ENCODE measurements at regions not wholly inside any gene's neighbourhood (a gene's known extent, or its start where the extent isn't known, plus 50 kb on each side); places are given as distances from the start of the nearest gene placed in this dataset.

GRCh38 chr10:108336836-108337235, 1172.3 kb upstream of the SORCS1 start:
- Histone ChIP-seq H3K4me2 (ENCODE audit: low read length) (no peak overlapping the region), H3K9me2 (ENCODE audit: insufficient read depth, low read length) (no peaks in the 10 kb centered on the region), H3K4me1 (ENCODE audit: insufficient read depth, low read length, poor library complexity, severe bottlenecking) (no peaks in the 10 kb centered on the region), H3K4me3 (ENCODE audit: low read depth, low read length, poor library complexity, severe bottlenecking) (no peak overlapping the region), H3K27ac (ENCODE audit: low read depth, low read length, poor library complexity, severe bottlenecking) (no peak overlapping the region), H4K20me1 (ENCODE audit: insufficient read depth, low read length) (no peaks in the 10 kb centered on the region), H3K79me2 (ENCODE audit: insufficient read depth, low read depth, low read length) (no peaks in the 10 kb centered on the region), H3K36me3 (ENCODE audit: insufficient read depth, low read length) (no peaks in the 10 kb centered on the region), H3K9me3 (ENCODE audit: low read length) (no peaks in the 10 kb centered on the region), H2AFZ (ENCODE audit: low read length) (no peak overlapping the region)
- no TSS peak for BruUV-seq (replicated peaks)
- POLR2A ChIA-PET, result no interaction called here
- intact Hi-C loops (cut with micrococcal nuclease; ENCODE audit: unreplicated experiment), result no loop called here
- DNase-seq (ENCODE audit: low spot score), result no peak
- TF ChIP-seq, protein P1, sequence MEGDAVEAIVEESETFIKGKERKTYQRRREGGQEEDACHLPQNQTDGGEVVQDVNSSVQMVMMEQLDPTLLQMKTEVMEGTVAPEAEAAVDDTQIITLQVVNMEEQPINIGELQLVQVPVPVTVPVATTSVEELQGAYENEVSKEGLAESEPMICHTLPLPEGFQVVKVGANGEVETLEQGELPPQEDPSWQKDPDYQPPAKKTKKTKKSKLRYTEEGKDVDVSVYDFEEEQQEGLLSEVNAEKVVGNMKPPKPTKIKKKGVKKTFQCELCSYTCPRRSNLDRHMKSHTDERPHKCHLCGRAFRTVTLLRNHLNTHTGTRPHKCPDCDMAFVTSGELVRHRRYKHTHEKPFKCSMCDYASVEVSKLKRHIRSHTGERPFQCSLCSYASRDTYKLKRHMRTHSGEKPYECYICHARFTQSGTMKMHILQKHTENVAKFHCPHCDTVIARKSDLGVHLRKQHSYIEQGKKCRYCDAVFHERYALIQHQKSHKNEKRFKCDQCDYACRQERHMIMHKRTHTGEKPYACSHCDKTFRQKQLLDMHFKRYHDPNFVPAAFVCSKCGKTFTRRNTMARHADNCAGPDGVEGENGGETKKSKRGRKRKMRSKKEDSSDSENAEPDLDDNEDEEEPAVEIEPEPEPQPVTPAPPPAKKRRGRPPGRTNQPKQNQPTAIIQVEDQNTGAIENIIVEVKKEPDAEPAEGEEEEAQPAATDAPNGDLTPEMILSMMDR (conservative IDR thresholded peaks at IDR 0.05; ENCODE audit: low read length), result no peak
- TF ChIP-seq EZH2phosphoT487 (IDR thresholded peaks at IDR 0.05; ENCODE audit: borderline replicate concordance, low read depth, low read length), result no peak
- CTCF ChIA-PET (ENCODE audit: unreplicated experiment), result no interaction called here

GRCh38 chr10:108327706-108328105, 1163.2 kb upstream of the SORCS1 start:
- no peak overlapping the region for H3K4me2 ChIP-seq (ENCODE audit: low read length)
- H3K36me3 ChIP-seq (ENCODE audit: insufficient read depth, low read length), result no peaks in the 10 kb centered on the region
- POLR2A ChIA-PET, result no interaction called here
- no peaks in the 10 kb centered on the region for H4K20me1 ChIP-seq (ENCODE audit: insufficient read depth, low read length)
- intact Hi-C loops (cut with micrococcal nuclease; ENCODE audit: unreplicated experiment), result no loop called here
- H3K9me2 ChIP-seq (ENCODE audit: insufficient read depth, low read length), result no peaks in the 10 kb centered on the region
- no TSS peak for BruUV-seq (replicated peaks)
- no peak overlapping the region for H2AFZ ChIP-seq (ENCODE audit: low read length)
- CTCF ChIA-PET (ENCODE audit: unreplicated experiment), result no interaction called here
- no peaks in the 10 kb centered on the region for H3K9me3 ChIP-seq (ENCODE audit: low read length)
- DNase-seq (ENCODE audit: low spot score), result no peak
- no peak overlapping the region for H3K4me3 ChIP-seq (ENCODE audit: low read depth, low read length, poor library complexity, severe bottlenecking)
- H3K27ac ChIP-seq (ENCODE audit: low read depth, low read length, poor library complexity, severe bottlenecking), result no peak overlapping the region
- no peaks in the 10 kb centered on the region for H3K4me1 ChIP-seq (ENCODE audit: insufficient read depth, low read length, poor library complexity, severe bottlenecking)
- H3K79me2 ChIP-seq (ENCODE audit: insufficient read depth, low read depth, low read length), result no peaks in the 10 kb centered on the region
- no peak for TF ChIP-seq EZH2phosphoT487 (IDR thresholded peaks at IDR 0.05; ENCODE audit: borderline replicate concordance, low read depth, low read length)
- TF ChIP-seq, protein P1 (conservative IDR thresholded peaks at IDR 0.05; ENCODE audit: low read length), result no peak

GRCh38 chr10:108323274-108323798, 1158.8 kb upstream of the SORCS1 start:
- TF ChIP-seq, protein P1 (conservative IDR thresholded peaks at IDR 0.05; ENCODE audit: low read length), result no peak
- TF ChIP-seq EZH2phosphoT487 (IDR thresholded peaks at IDR 0.05; ENCODE audit: borderline replicate concordance, low read depth, low read length), result no peak
- no peaks in the 10 kb centered on the region for H3K79me2 ChIP-seq (ENCODE audit: insufficient read depth, low read depth, low read length)
- no peak overlapping the region for H2AFZ ChIP-seq (ENCODE audit: low read length)
- H4K20me1 ChIP-seq (ENCODE audit: insufficient read depth, low read length), result no peaks in the 10 kb centered on the region
- ChIA-PET POLR2A (no interaction called here), CTCF (ENCODE audit: unreplicated experiment) (no interaction called here)
- no TSS peak for BruUV-seq (replicated peaks)
- no peaks in the 10 kb centered on the region for H3K36me3 ChIP-seq (ENCODE audit: insufficient read depth, low read length)
- DNase-seq (ENCODE audit: low spot score), result no peak
- H3K27ac ChIP-seq (ENCODE audit: low read depth, low read length, poor library complexity, severe bottlenecking), result no peak overlapping the region
- no peaks in the 10 kb centered on the region for H3K9me2 ChIP-seq (ENCODE audit: insufficient read depth, low read length)
- no peaks in the 10 kb centered on the region for H3K4me1 ChIP-seq (ENCODE audit: insufficient read depth, low read length, poor library complexity, severe bottlenecking)
- no peaks in the 10 kb centered on the region for H3K9me3 ChIP-seq (ENCODE audit: low read length)
- intact Hi-C loops (cut with micrococcal nuclease; ENCODE audit: unreplicated experiment), result no loop called here
- H3K4me2 ChIP-seq (ENCODE audit: low read length), result no peak overlapping the region
- H3K4me3 ChIP-seq (ENCODE audit: low read depth, low read length, poor library complexity, severe bottlenecking), result no peak overlapping the region

Measured in OCI-LY7 (cell line).